NCI-H146 treated with DMSO at 0.1 percent for 48 hours (cell line): ENCODE measurements at regions not wholly inside any gene's neighbourhood (a gene's known extent, or its start where the extent isn't known, plus 50 kb on each side); places are given as distances from the start of the nearest gene placed in this dataset.
"Not testable (repeated sequence)": the region's sequence is repeated elsewhere in the genome, so short reads cannot be mapped to it uniquely, and the experiment has no call there.

Source experiments
- DNase-seq: peaks from one replicate; lab custom pipeline; 2025; ENCODE audit not compliant: unreplicated experiment; lab: John Stamatoyannopoulos, UW

DNA sequence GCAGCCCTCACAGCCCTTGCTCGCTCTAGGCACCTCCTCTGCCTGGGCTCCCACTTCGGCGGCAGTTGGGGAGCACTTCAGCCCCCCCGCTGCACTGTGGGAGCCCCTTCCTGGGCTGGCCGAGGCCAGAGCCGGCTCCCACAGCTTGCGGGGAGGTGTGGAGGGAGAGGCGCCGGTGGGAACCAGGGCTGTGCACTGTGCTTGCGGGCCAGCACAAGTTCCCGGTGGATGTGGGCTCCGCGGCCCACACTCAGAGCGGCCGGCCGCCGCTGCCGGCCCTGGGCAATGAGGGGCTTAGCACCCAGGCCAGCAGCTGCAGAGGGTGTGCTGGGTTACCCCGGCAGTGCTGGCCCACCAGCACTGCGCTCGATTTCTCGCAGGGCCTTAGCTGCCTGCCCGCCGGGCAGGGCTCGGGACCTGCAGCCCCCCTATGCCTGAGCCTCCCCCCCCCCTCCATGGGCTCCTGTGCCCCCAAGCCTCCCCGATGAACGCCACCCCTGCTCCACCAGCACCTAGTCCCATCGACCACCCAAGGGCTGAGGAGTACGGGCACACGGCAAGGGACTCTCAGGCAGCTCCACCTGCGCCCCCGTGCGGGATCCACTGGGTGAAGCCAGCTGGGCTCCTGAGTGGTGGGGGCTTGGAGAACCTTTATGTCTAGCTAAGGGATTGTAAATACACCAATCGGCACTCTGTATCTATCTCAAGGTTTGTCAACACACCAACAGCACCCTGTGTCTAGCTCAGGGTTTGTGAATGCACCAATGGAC, 224.8 kb downstream of the ZNF608 start:
- DNase-seq, result no peak

DNA sequence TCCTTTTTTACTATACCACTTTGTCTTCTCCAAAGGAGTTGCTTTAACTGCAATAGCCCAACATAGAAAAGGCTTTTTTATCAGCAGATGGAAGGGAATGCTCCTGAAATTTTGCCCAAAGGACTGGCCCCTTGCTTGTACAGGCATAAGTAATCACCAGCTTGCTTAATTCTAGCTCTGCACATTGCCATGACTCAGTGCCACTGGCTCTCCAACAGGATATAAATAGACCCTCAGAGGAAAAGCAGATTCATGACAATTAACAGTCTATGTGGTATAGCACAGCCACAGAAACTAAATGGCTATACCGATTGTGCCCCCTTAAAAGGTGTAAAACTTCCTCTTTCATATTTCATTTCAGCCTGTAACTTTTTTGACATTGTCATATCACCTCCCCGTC, 227.0 kb downstream of the ZNF608 start:
- DNase-seq, result no peak

DNA sequence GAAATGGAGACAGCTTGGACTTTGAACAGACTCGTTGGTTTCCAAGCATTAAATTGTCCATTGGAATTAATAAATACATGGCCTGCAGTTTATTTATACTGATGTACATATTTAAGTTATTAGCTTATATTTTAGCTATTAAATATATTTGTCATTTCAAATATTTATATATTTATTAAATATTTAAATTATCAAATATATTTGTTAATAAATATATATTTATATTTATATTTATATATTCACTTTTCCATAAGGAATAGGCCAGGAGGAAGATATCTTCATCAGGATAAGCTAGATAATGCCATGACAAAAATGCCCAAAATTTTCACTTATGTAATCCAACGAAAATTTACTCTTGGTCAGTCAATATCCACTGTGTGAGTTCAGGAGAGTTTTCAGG, 229.9 kb downstream of the ZNF608 start:
- DNase-seq, result no peak

GRCh38 chr5:124515497-124516245, 230.8 kb downstream of the ZNF608 start:
- DNase-seq, result no peak

GRCh38 chr5:124514956-124515355, 231.5 kb downstream of the ZNF608 start:
- DNase-seq, result no peak

DNA sequence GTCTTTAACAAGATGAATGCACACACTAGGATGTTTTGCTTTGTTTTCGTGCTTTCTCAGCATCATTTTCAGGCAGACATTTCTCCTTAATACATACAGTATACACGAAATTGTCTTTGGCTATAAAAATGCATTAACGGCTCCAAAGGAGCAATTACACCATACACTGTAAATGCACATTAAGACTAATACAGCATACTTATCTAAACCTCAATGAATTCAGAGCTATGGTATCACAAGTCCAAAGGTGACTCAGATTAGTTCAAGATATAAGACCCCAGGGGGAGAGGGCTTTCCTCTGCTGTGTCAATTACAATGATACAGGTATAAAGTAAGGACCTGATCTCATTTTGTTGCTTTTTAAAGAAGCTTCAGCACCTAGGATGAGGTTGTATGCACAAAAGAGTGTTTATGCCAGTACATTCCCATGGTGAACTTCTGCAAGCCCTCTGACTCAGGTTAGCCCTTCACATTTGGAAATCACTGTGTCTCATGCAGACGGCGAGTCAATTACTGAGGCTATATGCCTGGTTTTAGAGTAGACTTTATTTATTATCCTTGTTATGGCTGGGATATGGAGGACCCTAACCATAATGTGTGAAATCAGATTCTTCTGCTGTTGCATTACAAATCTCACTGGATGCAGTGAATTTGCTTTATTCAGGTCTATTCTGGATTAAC, 233.3 kb downstream of the ZNF608 start:
- DNase-seq, result no peak

DNA sequence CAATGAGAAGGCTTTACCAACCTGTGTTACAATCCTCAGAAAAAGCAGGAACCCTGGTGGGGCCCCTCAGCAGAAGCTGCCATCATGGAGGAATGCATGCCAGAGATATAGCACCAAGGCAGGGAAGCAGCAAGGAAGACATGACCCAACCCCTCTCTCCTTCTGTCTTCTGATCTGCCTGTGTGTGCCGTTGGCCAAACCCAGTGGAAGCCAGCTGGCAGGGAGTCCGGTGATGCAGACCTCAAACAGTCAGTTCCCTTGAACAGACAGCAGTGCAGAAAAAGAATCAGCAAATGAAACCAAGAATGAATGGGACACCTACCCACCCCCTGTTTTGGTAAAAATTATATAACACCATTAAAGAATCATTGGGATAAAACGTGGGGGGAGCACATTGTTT, 234.2 kb downstream of the ZNF608 start:
- no peak for DNase-seq

DNA sequence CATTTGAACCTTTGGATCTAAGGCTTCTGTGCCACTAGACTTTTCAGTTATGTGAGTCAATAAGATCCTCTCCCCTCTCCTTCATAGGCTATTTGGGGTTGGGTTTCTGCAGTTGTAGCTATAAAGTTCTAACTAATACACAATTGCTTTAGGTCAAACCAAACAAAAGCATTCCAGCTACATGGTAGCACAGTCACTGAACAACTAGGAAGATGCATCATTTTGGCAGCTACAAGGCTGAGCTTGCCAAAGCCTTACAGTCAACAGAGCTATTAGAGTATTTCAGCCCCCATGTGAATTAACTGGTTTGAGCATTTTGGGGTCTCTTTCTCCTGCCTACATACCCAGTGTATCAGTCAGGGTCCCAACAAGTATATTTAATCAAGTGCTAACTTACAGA, 234.6 kb downstream of the ZNF608 start:
- DNase-seq, result no peak

- no peak for DNase-seq
Observed at GRCh38 chr5:124507688-124508087, 238.8 kb downstream of the ZNF608 start.

GRCh38 chr5:124504081-124504916, 242.1 kb downstream of the ZNF608 start:
- DNase-seq, result no peak

DNA sequence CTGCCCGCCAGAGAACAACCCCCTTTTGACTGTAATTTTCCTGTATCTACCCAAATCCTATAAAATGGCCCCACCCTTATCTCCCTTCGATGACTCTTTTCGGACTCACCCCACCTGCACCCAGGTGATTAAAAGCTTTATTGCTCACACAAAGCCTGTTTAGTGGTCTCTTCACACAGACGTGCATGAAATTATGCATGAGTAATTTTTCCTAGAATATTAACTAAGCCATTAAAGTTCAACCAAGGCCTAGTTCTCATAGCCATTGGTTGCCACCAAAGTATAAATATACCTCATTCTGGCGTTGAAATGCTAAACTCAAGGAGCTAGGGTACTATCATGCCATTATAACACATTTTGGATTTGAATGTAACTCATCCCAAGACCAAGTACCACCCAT, 243.9 kb downstream of the ZNF608 start:
- no peak for DNase-seq

DNA sequence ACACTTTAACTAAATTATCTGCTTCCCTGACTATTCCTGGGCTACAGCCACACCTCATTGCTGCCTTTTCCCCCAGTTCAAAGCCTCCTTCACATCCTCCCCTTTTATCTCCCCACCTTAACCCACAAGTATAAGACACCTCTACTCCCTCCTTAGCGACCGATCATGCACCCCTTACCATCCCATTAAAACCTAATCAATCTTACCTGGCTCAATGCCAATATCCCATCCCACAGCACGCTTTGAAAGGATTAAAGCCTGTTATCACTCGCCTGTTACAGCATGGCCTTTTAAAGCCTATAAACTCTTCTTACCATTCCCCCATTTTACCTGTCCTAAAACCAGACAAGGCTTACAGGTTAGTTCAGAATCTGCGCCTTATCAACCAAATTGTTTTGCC, 246.6 kb downstream of the ZNF608 start:
- not testable (repeated sequence) for DNase-seq

GRCh38 chr5:124496968-124497367, 249.5 kb downstream of the ZNF608 start:
- DNase-seq, result not testable (repeated sequence)

GRCh38 chr5:124494540-124495116, 251.8 kb downstream of the ZNF608 start:
- DNase-seq, result no peak

DNA sequence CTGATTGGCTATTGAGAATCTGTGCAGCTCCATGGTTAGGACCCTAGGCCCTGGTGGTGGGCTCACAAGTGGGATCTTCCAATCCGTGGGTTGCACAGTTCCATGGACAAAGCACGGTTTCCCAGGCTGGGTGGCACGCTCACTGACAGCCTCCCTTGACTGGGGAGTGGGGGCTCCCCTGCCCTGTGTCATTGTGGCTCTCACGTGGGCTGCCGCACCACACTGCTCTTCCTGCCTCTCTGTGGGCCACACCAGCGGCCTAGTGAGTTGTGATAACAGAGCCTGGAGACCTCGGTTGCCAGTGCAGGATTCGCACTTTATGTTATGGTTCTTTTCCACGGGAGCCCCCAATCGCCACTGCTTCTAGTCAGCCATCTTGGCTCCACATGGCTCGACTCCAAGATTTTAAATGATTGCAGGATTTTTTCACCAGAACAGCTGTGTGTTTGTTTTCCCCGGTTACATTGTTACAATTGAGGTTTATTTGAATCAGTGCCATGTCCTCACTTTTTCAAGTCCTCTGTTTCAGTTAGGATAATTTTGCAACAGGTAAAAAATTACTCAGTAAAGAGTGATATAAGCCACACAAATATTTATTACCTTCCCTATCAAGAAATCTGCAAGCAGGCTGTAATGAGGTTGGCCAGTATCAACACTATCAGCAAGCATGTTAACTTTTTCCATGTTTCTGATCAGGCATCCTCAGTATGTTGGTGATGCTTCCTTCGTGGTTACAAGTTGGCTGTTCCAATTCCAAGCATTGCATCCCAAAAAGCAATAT, 253.8 kb downstream of the ZNF608 start:
- DNase-seq, result no peak

GRCh38 chr5:124490315-124490714, 256.1 kb downstream of the ZNF608 start:
- not testable (repeated sequence) for DNase-seq

- peak; percentile 18 for DNase-seq
Observed at GRCh38 chr5:124481419-124481818, 265.0 kb downstream of the ZNF608 start.

DNA sequence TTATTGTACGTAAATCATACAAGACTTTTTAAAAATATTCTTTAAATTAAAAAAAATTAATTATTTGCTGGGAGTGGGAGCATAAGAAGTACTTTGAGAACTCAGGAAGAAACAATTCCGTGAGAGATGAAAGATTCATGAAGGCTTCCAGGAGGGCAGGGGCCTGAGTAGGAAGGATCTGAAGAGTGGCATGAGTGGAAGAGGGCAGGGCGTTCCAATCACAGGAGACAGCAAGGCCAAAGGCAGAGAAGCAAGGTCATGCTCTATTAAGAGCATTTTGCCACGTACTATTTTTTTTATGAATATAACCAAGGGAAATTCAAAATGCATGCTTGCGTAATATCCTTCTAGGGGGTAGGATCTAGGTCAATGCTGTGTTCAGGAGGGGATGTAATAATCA, 265.5 kb downstream of the ZNF608 start:
- DNase-seq, result no peak

DNA sequence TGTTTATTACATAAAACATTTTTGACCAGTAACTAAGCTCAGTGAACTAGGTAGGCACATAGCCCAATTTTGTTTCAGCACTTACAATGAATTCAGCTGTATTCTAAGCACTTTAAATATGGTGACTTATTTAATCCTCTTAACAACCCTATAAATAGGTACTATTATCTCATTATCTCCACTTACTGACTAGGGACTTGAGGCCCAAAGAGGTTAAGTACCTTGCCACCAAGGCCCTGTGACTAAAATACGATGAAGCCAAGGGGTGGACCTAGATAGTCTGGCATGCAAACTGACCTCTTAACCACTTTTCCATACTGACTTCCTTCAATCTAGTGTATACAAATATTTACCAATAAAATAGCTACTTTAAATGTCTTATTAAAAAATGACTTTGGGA, 266.4 kb downstream of the ZNF608 start:
- DNase-seq, result no peak

GRCh38 chr5:124478264-124478663, 268.2 kb downstream of the ZNF608 start:
- no peak for DNase-seq
